DOHH2 (cell line): ENCODE measurements at regions not wholly inside any gene's neighbourhood (a gene's known extent, or its start where the extent isn't known, plus 50 kb on each side); places are given as distances from the start of the nearest gene placed in this dataset.

Source experiments
- H3F3A ChIP-seq: fragments of 200-600 bp; sonication (generic), shearing (Covaris generic); 2 replicates; pipeline ENCODE4 v1.6.0; 2016; ENCODE audit warnings: antibody characterized with exemption, mild to moderate bottlenecking; ENCODE audit not compliant: control insufficient read depth, insufficient read depth
- H3K27ac ChIP-seq: fragments of 200-600 bp; sonication (generic); 2 replicates; pipeline ENCODE4 v1.5.1; 2014; ENCODE audit warnings: low read depth, mild to moderate bottlenecking, low read length, moderate library complexity
- H3K27me3 ChIP-seq: fragments of 200-600 bp; sonication (generic); 2 replicates; pipeline ENCODE4 v1.6.1; 2014; ENCODE audit warnings: mild to moderate bottlenecking, low read length, mixed read lengths; ENCODE audit not compliant: control insufficient read depth
- H3K36me3 ChIP-seq: fragments of 200-600 bp; sonication (generic); 2 replicates; pipeline ENCODE4 v1.6.1; 2014; ENCODE audit warnings: mild to moderate bottlenecking, low read length, moderate library complexity, mixed read lengths; ENCODE audit not compliant: control insufficient read depth
- H3K4me1 ChIP-seq: fragments of 200-600 bp; sonication (generic); 2 replicates; pipeline ENCODE4 v1.6.1; 2014; ENCODE audit warnings: mild to moderate bottlenecking, low read length, mixed read lengths; ENCODE audit not compliant: control insufficient read depth
- H3K4me2 ChIP-seq: fragments of 200-600 bp; sonication (generic); 2 replicates; pipeline ENCODE4 v1.6.0; 2014; ENCODE audit warnings: mild to moderate bottlenecking, low read length, moderate library complexity
- H3K4me3 ChIP-seq: fragments of 200-600 bp; sonication (generic); 2 replicates; pipeline ENCODE4 v1.5.1; 2014; ENCODE audit warnings: mild to moderate bottlenecking, low read length, mixed read lengths
- H3K79me2 ChIP-seq: fragments of 200-600 bp; sonication (generic); 2 replicates; pipeline ENCODE4 v1.6.1; 2014; ENCODE audit warnings: mild to moderate bottlenecking, low read length, mixed read lengths; ENCODE audit not compliant: control insufficient read depth
- H3K9me2 ChIP-seq: fragments of 200-600 bp; sonication (generic); replicated peaks from 2 replicates; pipeline ENCODE4 v1.6.1; 2014; ENCODE audit warnings: mild to moderate bottlenecking, low read length, mixed read lengths; ENCODE audit not compliant: control insufficient read depth
- H3K9me3 ChIP-seq: fragments of 200-600 bp; sonication (generic); 2 replicates; pipeline ENCODE4 v1.6.1; 2014; ENCODE audit warnings: antibody characterized with exemption, low read length, mixed read lengths; ENCODE audit not compliant: control insufficient read depth, insufficient read depth
- H4K20me1 ChIP-seq: fragments of 200-600 bp; sonication (generic); 2 replicates; pipeline ENCODE4 v1.6.0; 2014; ENCODE audit warnings: low read depth, mild to moderate bottlenecking, antibody characterized with exemption, low read length, moderate library complexity; ENCODE audit not compliant: control insufficient read depth, insufficient read depth
- EZH2phosphoT487 ChIP-seq: fragments of 200-600 bp; sonication (generic); IDR thresholded peaks from 2 replicates; pipeline ENCODE4 v1.6.1; 2017; ENCODE audit warnings: borderline replicate concordance, mild to moderate bottlenecking, antibody characterized with exemption, low read length, moderate library complexity, mixed read lengths
- TF ChIP-seq, protein P1 (sequence below): fragments of 200-600 bp; sonication (generic); IDR thresholded peaks from one replicate; pipeline ENCODE4 v1.5.1; 2014; ENCODE audit warnings: antibody characterized with exemption, mild to moderate bottlenecking, low read depth, low read length; ENCODE audit not compliant: poor library complexity, severe bottlenecking

DNA sequence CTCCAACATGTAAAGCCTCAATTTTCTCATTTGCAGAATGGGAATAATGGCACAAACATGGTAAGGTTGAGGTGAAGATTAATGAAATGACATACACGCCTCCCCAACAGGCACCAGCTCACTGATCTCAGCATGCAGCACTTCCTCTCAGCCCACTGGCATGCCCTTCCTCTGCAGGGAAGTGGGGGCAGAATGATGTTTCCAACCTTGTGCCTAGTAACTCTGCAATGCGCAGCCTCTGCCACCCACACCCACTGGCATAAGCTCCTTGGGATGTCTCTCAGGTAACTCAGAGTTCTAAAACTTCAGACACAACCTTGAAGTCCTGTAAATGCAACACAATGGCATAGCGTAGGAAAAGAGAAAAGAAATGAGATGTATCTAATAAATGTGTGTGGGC is 540.7 kb downstream of the HTR7 start:
- H3K9me2 ChIP-seq, result no peaks in the 10 kb centered on the region
- H3F3A ChIP-seq, result no peaks in the 10 kb centered on the region
- H3K79me2 ChIP-seq, result no peaks in the 10 kb centered on the region
- TF ChIP-seq, protein P1, sequence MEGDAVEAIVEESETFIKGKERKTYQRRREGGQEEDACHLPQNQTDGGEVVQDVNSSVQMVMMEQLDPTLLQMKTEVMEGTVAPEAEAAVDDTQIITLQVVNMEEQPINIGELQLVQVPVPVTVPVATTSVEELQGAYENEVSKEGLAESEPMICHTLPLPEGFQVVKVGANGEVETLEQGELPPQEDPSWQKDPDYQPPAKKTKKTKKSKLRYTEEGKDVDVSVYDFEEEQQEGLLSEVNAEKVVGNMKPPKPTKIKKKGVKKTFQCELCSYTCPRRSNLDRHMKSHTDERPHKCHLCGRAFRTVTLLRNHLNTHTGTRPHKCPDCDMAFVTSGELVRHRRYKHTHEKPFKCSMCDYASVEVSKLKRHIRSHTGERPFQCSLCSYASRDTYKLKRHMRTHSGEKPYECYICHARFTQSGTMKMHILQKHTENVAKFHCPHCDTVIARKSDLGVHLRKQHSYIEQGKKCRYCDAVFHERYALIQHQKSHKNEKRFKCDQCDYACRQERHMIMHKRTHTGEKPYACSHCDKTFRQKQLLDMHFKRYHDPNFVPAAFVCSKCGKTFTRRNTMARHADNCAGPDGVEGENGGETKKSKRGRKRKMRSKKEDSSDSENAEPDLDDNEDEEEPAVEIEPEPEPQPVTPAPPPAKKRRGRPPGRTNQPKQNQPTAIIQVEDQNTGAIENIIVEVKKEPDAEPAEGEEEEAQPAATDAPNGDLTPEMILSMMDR, result no peak
- TF ChIP-seq EZH2phosphoT487, result no peak
- H4K20me1 ChIP-seq, result no peaks in the 10 kb centered on the region
- H3K36me3 ChIP-seq, result no peaks in the 10 kb centered on the region
- no peak overlapping the region for H3K27ac ChIP-seq
- H3K4me3 ChIP-seq, result no peak overlapping the region
- H3K9me3 ChIP-seq, result no peaks in the 10 kb centered on the region
- no peaks in the 10 kb centered on the region for H3K27me3 ChIP-seq
- no peak overlapping the region for H3K4me2 ChIP-seq
- H3K4me1 ChIP-seq, result no peaks in the 10 kb centered on the region

DNA sequence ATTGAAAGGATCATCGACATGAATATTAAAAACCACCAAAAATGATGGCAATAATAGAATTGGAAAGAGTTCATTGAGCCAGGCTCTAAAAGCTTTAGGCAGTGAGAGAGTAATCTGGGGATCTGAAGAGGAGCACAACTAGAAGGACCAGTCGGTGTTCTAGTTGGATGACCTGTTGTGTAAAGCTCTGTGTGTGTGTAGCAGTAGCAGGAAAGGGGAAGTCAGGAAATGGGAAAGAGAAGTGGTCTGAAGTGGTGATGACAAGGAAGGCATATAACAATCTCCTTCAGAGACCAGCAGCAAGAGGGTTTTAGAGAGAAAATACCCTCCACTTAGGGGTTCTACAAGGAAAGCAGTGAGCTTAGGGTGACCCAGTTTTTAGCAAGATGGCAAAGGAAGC is 539.2 kb downstream of the HTR7 start:
- Histone ChIP-seq H3K9me2 (no peaks in the 10 kb centered on the region), H3K79me2 (no peaks in the 10 kb centered on the region), H3K9me3 (no peaks in the 10 kb centered on the region), H3K27me3 (no peaks in the 10 kb centered on the region), H3K27ac (no peak overlapping the region), H3K4me2 (no peak overlapping the region), H3F3A (no peaks in the 10 kb centered on the region), H3K4me1 (no peaks in the 10 kb centered on the region), H3K4me3 (no peak overlapping the region), H4K20me1 (no peaks in the 10 kb centered on the region), H3K36me3 (no peaks in the 10 kb centered on the region)
- no peak for TF ChIP-seq EZH2phosphoT487
- TF ChIP-seq, protein P1, result no peak

DNA sequence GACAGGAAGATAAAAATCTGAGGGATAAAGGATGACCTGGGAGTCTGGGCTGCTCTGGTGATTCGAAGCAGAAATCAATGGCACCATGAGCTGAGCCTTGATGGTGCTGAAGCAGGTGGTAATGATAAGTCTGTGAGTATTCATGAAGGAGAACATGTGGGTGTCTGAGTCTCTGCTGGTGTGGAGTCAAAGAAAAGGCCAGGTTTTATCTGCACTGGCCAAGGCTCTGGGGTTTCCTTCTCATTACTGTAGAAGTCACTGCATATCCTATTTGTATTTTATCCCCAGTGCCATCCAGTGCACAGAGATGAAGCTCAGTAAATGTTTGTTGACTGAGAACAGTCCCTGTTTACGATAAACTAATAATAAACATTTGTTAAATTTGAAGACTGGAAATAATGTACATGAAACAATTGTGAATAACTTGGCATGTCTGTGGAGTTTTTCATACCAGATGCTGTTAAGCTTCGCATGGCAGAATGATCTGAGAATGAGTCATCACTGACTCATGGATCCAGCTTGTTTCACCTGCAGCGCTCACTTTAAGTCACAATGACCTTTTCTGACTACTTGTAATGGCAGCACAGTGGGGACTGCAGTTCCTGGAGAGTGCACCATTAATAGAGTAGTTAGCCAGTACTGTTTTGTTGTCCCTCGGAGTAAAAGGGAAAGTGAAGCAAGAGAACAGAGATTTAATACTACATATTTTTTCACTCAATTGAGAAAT is 538.5 kb downstream of the HTR7 start:
- H3K27me3 ChIP-seq, result no peaks in the 10 kb centered on the region
- H3K4me1 ChIP-seq, result no peaks in the 10 kb centered on the region
- no peak for TF ChIP-seq EZH2phosphoT487
- TF ChIP-seq, protein P1, result no peak
- no peaks in the 10 kb centered on the region for H3K9me2 ChIP-seq
- H3K9me3 ChIP-seq, result no peaks in the 10 kb centered on the region
- H3K79me2 ChIP-seq, result no peaks in the 10 kb centered on the region
- H4K20me1 ChIP-seq, result no peaks in the 10 kb centered on the region
- H3F3A ChIP-seq, result no peaks in the 10 kb centered on the region
- no peak overlapping the region for H3K27ac ChIP-seq
- no peak overlapping the region for H3K4me2 ChIP-seq
- H3K36me3 ChIP-seq, result no peaks in the 10 kb centered on the region
- H3K4me3 ChIP-seq, result no peak overlapping the region
